Activated CD8-positive, alpha-beta T cell treated with anti-CD3 and anti-CD28 coated beads, Interleukin-2, amount 10 ng/mL, durations not matched to agents 7 days and 5 days (primary cell): ENCODE measurements at regions not wholly inside any gene's neighbourhood (a gene's known extent, or its start where the extent isn't known, plus 50 kb on each side); places are given as distances from the start of the nearest gene placed in this dataset.
A peak's percentile ranks its signal among the peaks of the same experiment; 100 is the strongest.

ENCODE experiments used
- ATAC-seq: fragments of 150-1000 bp; cut with Tn5 transposase; one replicate; pipeline ENCODE4 v1.10.0; 2021; ENCODE audit warnings: moderate library complexity
- CTCF ChIA-PET: fragments of 350-600 bp; sonication (Branson Sonifier 250); formaldehyde crosslinking; loops from one replicate; lab custom pipeline; 2021; ENCODE audit warnings: antibody characterized with exemption; lab: Charles Lee
- POLR2A ChIA-PET: fragments of 350-600 bp; sonication (Branson Sonifier 250); formaldehyde crosslinking; loops from one replicate; lab custom pipeline; 2021; ENCODE audit warnings: antibody characterized with exemption; lab: Charles Lee
- DNase-seq: peaks from one replicate; pipeline ENCODE4 v3.0.0-alpha.2; 2020
- H3K27ac Mint-ChIP-seq: one replicate; pipeline ENCODE4 v1.8.0; 2021; ENCODE audit warnings: mild to moderate bottlenecking, mixed read lengths
- H3K27me3 Mint-ChIP-seq: one replicate; pipeline ENCODE4 v1.8.0; 2021; ENCODE audit warnings: low read depth, mixed read lengths
- H3K36me3 Mint-ChIP-seq: one replicate; pipeline ENCODE4 v1.8.0; 2021; ENCODE audit warnings: low read depth, mixed read lengths
- H3K4me1 Mint-ChIP-seq: one replicate; pipeline ENCODE4 v1.8.0; 2021; ENCODE audit warnings: low read depth, mixed read lengths
- H3K4me3 Mint-ChIP-seq: one replicate; pipeline ENCODE4 v1.8.0; 2021; ENCODE audit warnings: mild to moderate bottlenecking, mixed read lengths
- H3K9me3 Mint-ChIP-seq: one replicate; pipeline ENCODE4 v1.8.0; 2022; ENCODE audit warnings: mixed read lengths; ENCODE audit not compliant: insufficient read depth

DNA sequence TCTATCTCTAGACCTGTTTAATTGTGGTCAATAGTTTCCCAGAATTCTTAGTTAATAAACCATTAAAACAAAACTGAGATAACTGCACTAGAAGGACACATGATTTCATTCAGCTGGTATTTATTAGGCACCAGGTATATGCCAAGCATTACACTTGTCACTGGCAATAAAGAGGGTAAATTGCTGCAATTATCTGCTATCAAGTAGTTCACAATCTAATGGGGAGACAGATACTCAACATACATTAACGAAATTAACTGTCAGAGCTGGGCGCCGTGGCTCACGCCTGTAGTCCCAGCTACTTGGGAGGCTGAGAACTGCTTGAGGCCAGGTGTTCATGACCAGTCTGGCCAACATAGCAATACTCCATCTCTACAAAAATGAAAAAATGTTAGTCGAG lies 71.7 kb upstream of the WIPF1 start:
- DNase-seq (no peak), ATAC-seq (no peak)
- CTCF ChIA-PET, result interaction anchor here (1.1 to 3.4 kb wide), 2 partner anchors 36 to 66 kb away, joined by 3 to 11 read pairs; no protein-coding TSS in a partner anchor
- Mint-ChIP-seq H3K9me3 (peaks cover 13% of the 10 kb centered on the region), H3K27ac (no peak overlapping the region), H3K4me3 (no peak overlapping the region), H3K36me3 (peaks cover 35% of the 10 kb centered on the region), H3K27me3 (no peaks in the 10 kb centered on the region), H3K4me1 (peaks cover 16% of the 10 kb centered on the region)
- POLR2A ChIA-PET, result no interaction called here

- H3K27me3 Mint-ChIP-seq, result no peaks in the 10 kb centered on the region
- no peak overlapping the region for H3K4me3 Mint-ChIP-seq
- peaks cover 22% of the 10 kb centered on the region for H3K36me3 Mint-ChIP-seq
- peaks cover 13% of the 10 kb centered on the region for H3K9me3 Mint-ChIP-seq
- peak overlapping the region; percentile 26 for H3K27ac Mint-ChIP-seq
- CTCF ChIA-PET, result interaction anchor here (0.8 to 3.4 kb wide), 9 partner anchors 9 to 91 kb away, joined by 3 to 11 read pairs (median 3); no protein-coding TSS in a partner anchor
- ATAC-seq, result no peak
- POLR2A ChIA-PET, result interaction anchor here (0.8 to 1.4 kb wide), 2 partner anchors 33 to 51 kb away, joined by 3 read pairs; no protein-coding TSS in a partner anchor
- H3K4me1 Mint-ChIP-seq, result peaks cover 16% of the 10 kb centered on the region
- DNase-seq, result no peak
Observed at GRCh38 chr2:174668075-174668474, 70.5 kb upstream of the WIPF1 start.

- POLR2A ChIA-PET, result interaction anchor here (0.8 to 1.4 kb wide), 2 partner anchors 33 to 50 kb away, joined by 3 read pairs; no protein-coding TSS in a partner anchor
- CTCF ChIA-PET, result interaction anchor here (0.8 to 3.4 kb wide), 12 partner anchors 10 to 90 kb away, joined by 3 to 11 read pairs (median 3); no protein-coding TSS in a partner anchor
- H3K27me3 Mint-ChIP-seq, result no peaks in the 10 kb centered on the region
- peaks cover 15% of the 10 kb centered on the region for H3K36me3 Mint-ChIP-seq
- peaks cover 13% of the 10 kb centered on the region for H3K9me3 Mint-ChIP-seq
- DNase-seq (no peak), ATAC-seq (peak; percentile 76)
- H3K4me3 Mint-ChIP-seq, result no peak overlapping the region
- peak overlapping the region; percentile 26 for H3K27ac Mint-ChIP-seq
- peaks cover 16% of the 10 kb centered on the region for H3K4me1 Mint-ChIP-seq
Observed at GRCh38 chr2:174667250-174667860, 69.8 kb upstream of the WIPF1 start.

GRCh38 chr2:174666845-174667244 lies 69.2 kb upstream of the WIPF1 start:
- H3K27ac Mint-ChIP-seq, result no peak overlapping the region
- DNase-seq (no peak), ATAC-seq (no peak)
- H3K27me3 Mint-ChIP-seq, result no peaks in the 10 kb centered on the region
- H3K4me3 Mint-ChIP-seq, result no peak overlapping the region
- peaks cover 11% of the 10 kb centered on the region for H3K9me3 Mint-ChIP-seq
- POLR2A ChIA-PET, result no interaction called here
- H3K36me3 Mint-ChIP-seq, result peaks cover 10% of the 10 kb centered on the region
- CTCF ChIA-PET, result interaction anchor here (1.1 to 3.4 kb wide), 10 partner anchors 10 to 89 kb away, joined by 3 to 11 read pairs (median 4); no protein-coding TSS in a partner anchor
- H3K4me1 Mint-ChIP-seq, result peaks cover 16% of the 10 kb centered on the region

- no peak for ATAC-seq
- DNase-seq, result no peak
- Mint-ChIP-seq H3K4me3 (no peak overlapping the region), H3K27ac (no peak overlapping the region), H3K27me3 (no peaks in the 10 kb centered on the region), H3K36me3 (peaks cover 8% of the 10 kb centered on the region), H3K4me1 (peaks cover 16% of the 10 kb centered on the region), H3K9me3 (peaks cover 6% of the 10 kb centered on the region)
- CTCF ChIA-PET, result interaction anchor here (1.1 to 3.4 kb wide), 6 partner anchors 9 to 60 kb away, joined by 3 to 11 read pairs (median 6); no protein-coding TSS in a partner anchor
- POLR2A ChIA-PET, result no interaction called here
Observed at GRCh38 chr2:174666312-174666711, 68.7 kb upstream of the WIPF1 start.

GRCh38 chr2:174664084-174664759 lies 66.6 kb upstream of the WIPF1 start:
- peaks cover 22% of the 10 kb centered on the region for H3K4me1 Mint-ChIP-seq
- H3K4me3 Mint-ChIP-seq, result no peak overlapping the region
- H3K27ac Mint-ChIP-seq, result no peak overlapping the region
- DNase-seq (no peak), ATAC-seq (no peak)
- CTCF ChIA-PET, result interaction anchor here (0.6 kb wide), 1 partner anchor 280 kb away, joined by 3 read pairs; no protein-coding TSS in a partner anchor
- no peaks in the 10 kb centered on the region for H3K9me3 Mint-ChIP-seq
- H3K36me3 Mint-ChIP-seq, result peaks cover 7% of the 10 kb centered on the region
- POLR2A ChIA-PET, result no interaction called here
- H3K27me3 Mint-ChIP-seq, result no peaks in the 10 kb centered on the region

DNA sequence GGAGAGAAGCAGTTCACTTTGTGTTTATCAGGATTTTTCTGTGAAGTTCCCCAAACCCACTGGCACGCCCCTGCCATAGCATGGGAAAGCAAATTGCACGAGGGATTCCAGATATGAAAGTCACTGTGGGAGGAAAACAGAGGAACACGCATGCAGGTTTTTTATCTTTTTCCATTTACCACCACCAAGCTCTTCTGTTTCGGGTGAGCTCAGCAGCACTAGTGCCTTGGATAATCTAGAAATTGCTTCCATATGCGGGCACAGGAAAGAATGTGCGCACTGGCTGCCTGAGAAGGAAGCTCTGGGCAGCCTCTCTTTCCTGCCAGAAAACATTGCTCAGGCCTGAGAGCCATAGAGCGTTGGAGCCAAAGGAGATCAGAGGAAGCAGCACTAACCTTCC lies 65.9 kb upstream of the WIPF1 start:
- DNase-seq (no peak), ATAC-seq (no peak)
- H3K27me3 Mint-ChIP-seq, result no peaks in the 10 kb centered on the region
- peaks cover 11% of the 10 kb centered on the region for H3K36me3 Mint-ChIP-seq
- H3K4me1 Mint-ChIP-seq, result peaks cover 26% of the 10 kb centered on the region
- H3K4me3 Mint-ChIP-seq, result no peak overlapping the region
- POLR2A ChIA-PET, result no interaction called here
- CTCF ChIA-PET, result interaction anchor here (0.6 kb wide), 1 partner anchor 281 kb away, joined by 3 read pairs; no protein-coding TSS in a partner anchor
- no peaks in the 10 kb centered on the region for H3K9me3 Mint-ChIP-seq
- no peak overlapping the region for H3K27ac Mint-ChIP-seq

DNA sequence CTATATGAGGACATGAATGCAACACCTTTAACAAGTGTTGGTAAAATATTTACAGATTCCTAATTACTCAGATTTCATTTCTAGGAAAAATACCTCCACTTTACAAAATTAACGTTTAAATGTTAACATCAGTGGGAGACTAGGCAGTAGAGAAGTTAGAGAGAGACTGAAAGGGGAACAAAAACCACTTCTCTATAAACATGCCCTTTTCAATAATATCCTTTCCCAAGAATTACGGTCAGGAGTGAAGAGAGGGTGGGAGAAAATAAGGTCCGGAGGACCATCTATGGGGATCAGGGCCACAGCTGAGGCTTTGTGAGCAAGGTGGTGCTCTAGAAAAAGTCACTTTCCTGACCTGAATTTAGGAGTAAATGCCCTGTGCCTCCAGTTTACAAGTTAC lies 65.3 kb upstream of the WIPF1 start:
- no peak overlapping the region for H3K4me3 Mint-ChIP-seq
- H3K4me1 Mint-ChIP-seq, result peaks cover 22% of the 10 kb centered on the region
- peaks cover 15% of the 10 kb centered on the region for H3K36me3 Mint-ChIP-seq
- ChIA-PET CTCF (no interaction called here), POLR2A (no interaction called here)
- no peaks in the 10 kb centered on the region for H3K9me3 Mint-ChIP-seq
- ATAC-seq (no peak), DNase-seq (no peak)
- no peaks in the 10 kb centered on the region for H3K27me3 Mint-ChIP-seq
- H3K27ac Mint-ChIP-seq, result no peak overlapping the region

- DNase-seq (no peak), ATAC-seq (no peak)
- Mint-ChIP-seq H3K36me3 (peaks cover 15% of the 10 kb centered on the region), H3K27me3 (no peaks in the 10 kb centered on the region), H3K4me3 (no peak overlapping the region), H3K27ac (no peak overlapping the region), H3K4me1 (peaks cover 18% of the 10 kb centered on the region), H3K9me3 (no peaks in the 10 kb centered on the region)
- ChIA-PET POLR2A (no interaction called here), CTCF (no interaction called here)
Observed at GRCh38 chr2:174662459-174662858, 64.9 kb upstream of the WIPF1 start.

DNA sequence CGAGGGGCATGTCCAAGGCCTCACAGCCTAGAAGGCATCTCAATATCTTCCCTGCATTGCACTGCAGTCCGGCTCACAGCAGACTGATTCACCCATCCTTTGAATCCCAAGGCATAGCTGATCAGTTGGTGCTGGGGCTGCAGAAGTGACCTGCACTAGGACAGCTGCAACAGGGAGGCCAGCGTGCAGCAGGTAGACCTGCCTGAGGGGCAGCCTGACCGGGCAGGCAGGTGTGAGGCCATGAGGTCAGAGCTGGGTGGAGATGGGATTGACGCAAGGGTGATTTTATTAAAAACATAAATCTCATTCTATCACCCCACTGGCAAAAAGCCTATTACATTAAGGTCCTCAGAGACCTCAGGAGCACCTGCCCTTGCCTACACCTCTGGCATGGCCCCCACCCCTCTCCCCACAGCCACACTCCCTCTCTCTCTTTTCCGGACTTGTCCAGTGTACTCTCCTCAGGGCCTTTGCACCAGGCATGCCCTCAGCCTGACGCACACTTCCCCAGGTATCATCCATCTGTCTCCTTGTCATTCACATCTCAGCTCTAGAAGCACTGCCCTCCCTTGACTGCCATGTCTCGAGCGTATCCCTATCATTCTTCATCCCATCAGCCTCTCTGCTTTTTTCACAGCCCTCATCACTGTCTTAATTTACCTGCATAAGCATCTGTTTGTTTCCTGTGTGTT lies 63.5 kb upstream of the WIPF1 start:
- Mint-ChIP-seq H3K27ac (no peak overlapping the region), H3K4me3 (no peak overlapping the region), H3K9me3 (peaks cover 1% of the 10 kb centered on the region), H3K4me1 (peaks cover 18% of the 10 kb centered on the region), H3K27me3 (no peaks in the 10 kb centered on the region), H3K36me3 (peaks cover 27% of the 10 kb centered on the region)
- ChIA-PET CTCF (no interaction called here), POLR2A (no interaction called here)
- DNase-seq (no peak), ATAC-seq (no peak)

- DNase-seq (no peak), ATAC-seq (no peak)
- peaks cover 13% of the 10 kb centered on the region for H3K9me3 Mint-ChIP-seq
- no peaks in the 10 kb centered on the region for H3K27me3 Mint-ChIP-seq
- CTCF ChIA-PET, result no interaction called here
- H3K27ac Mint-ChIP-seq, result peak overlapping the region; percentile 9
- H3K4me3 Mint-ChIP-seq, result no peak overlapping the region
- POLR2A ChIA-PET, result no interaction called here
- H3K4me1 Mint-ChIP-seq, result peaks cover 28% of the 10 kb centered on the region
- peaks cover 45% of the 10 kb centered on the region for H3K36me3 Mint-ChIP-seq
Observed at GRCh38 chr2:174659069-174659900, 61.7 kb upstream of the WIPF1 start.
